ENCODE measurements at regions not wholly inside any gene's neighbourhood (a gene's known extent, or its start where the extent isn't known, plus 50 kb on each side); places are given as distances from the start of the nearest gene placed in this dataset.

DNA sequence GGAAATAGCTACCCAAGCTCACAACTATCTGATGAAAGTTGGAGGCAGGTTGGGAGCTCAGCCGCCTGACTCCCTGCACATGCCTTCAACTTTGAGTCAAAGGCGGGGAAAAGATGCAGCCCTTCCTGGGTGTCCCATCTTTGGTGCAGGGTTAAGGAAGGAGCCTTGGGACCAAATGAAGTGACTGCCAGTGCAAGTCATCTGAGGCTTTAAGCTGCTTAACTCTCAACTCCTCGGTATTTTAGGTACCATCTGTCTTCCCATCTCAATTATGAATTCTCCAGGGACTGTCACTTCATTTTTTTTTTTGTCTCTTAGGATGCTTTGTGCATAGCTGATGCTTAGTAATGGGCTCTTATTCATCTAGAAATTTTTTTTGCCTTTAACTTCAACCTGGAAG lies 408.8 kb upstream of the C2CD4B start:
- no peaks in the 10 kb centered on the region for H3K4me1 ChIP-seq
- H3K4me3 ChIP-seq, result no peak overlapping the region
- intact Hi-C loops (cut with DNase I; ENCODE audit: low total_unique reads), result no loop called here
- H3K36me3 ChIP-seq, result no peaks in the 10 kb centered on the region
- no peaks in the 10 kb centered on the region for H3K9me3 ChIP-seq
- no peak overlapping the region for H3K27ac ChIP-seq
- whole genome bisulfite sequencing, 5 donors, result 85 to 90% (median 89%) methylated on average over 3 of the region's 3 CpGs
- no peak for DNase-seq
- H3K27me3 ChIP-seq (replicated peaks in 1 of 7), result no peaks in the 10 kb centered on the region
- TF ChIP-seq, protein P1, sequence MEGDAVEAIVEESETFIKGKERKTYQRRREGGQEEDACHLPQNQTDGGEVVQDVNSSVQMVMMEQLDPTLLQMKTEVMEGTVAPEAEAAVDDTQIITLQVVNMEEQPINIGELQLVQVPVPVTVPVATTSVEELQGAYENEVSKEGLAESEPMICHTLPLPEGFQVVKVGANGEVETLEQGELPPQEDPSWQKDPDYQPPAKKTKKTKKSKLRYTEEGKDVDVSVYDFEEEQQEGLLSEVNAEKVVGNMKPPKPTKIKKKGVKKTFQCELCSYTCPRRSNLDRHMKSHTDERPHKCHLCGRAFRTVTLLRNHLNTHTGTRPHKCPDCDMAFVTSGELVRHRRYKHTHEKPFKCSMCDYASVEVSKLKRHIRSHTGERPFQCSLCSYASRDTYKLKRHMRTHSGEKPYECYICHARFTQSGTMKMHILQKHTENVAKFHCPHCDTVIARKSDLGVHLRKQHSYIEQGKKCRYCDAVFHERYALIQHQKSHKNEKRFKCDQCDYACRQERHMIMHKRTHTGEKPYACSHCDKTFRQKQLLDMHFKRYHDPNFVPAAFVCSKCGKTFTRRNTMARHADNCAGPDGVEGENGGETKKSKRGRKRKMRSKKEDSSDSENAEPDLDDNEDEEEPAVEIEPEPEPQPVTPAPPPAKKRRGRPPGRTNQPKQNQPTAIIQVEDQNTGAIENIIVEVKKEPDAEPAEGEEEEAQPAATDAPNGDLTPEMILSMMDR (IDR thresholded peaks at IDR 0.05 in 8 of 11, conservative IDR thresholded peaks at IDR 0.05 in 3 of 11), result no peak
- no peak for TF ChIP-seq POLR2AphosphoS5 (IDR thresholded peaks at IDR 0.05)
- TF ChIP-seq POLR2A (IDR thresholded peaks at IDR 0.05), result no peak

DNA sequence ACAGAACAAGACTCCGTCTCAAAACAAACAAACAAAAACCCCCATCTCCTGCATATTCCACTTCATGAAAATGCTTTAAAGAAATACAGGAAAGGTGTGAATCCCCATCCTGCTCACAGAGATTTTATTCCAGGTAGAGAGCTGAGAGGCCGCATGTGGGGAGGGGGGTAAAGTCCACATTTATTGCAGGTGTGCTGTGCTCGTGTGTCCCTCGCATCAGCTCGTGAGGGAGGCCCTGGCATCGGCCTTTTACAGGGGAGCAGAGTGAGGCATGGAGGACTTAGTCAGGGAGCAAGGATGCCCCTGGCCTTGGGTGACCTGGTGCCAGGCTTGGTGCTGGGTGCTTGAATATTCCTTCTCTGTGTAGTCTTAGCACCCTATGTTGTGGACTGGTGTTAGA lies 413.5 kb upstream of the C2CD4B start:
- Histone ChIP-seq H3K27me3 (replicated peaks in 1 of 7) (no peaks in the 10 kb centered on the region), H3K27ac (no peak overlapping the region), H3K4me1 (no peaks in the 10 kb centered on the region), H3K36me3 (no peaks in the 10 kb centered on the region), H3K9me3 (no peaks in the 10 kb centered on the region), H3K4me3 (no peak overlapping the region)
- DNase-seq, result no peak
- 93 to 99% (median 95%) methylated on average over 6 of the region's 6 CpGs for WGBS, 5 donors
- intact Hi-C loops (cut with DNase I; ENCODE audit: low total_unique reads), result no loop called here
- TF ChIP-seq, protein P1 (IDR thresholded peaks at IDR 0.05 in 8 of 11, conservative IDR thresholded peaks at IDR 0.05 in 3 of 11), result no peak
- no peak for TF ChIP-seq POLR2AphosphoS5 (IDR thresholded peaks at IDR 0.05)
- no peak for TF ChIP-seq POLR2A (IDR thresholded peaks at IDR 0.05)

DNA sequence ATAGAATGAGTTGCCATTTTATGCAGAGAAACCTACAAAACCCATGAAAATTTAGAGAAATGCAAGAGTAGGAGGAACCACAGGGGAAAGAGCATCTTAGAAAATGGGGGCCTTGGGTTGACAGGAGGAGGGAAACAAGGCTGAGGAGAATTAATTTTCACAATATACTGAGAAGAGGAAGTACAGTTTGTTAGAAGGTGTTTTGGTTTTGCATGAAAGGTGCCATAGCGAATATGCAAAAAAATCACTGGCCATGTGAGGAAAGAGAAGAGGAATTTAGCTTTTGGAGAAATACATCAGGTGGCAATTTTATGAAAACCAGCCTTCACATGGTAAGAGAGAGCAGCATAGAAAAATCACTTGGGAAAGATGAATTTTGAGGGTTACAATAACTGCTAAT lies 413.9 kb upstream of the C2CD4B start:
- Histone ChIP-seq H3K36me3 (no peaks in the 10 kb centered on the region), H3K27me3 (replicated peaks in 1 of 7) (no peaks in the 10 kb centered on the region), H3K4me1 (no peaks in the 10 kb centered on the region), H3K4me3 (no peak overlapping the region), H3K27ac (no peak overlapping the region), H3K9me3 (no peaks in the 10 kb centered on the region)
- intact Hi-C loops (cut with DNase I; ENCODE audit: low total_unique reads), result no loop called here
- TF ChIP-seq POLR2A (IDR thresholded peaks at IDR 0.05) (no peak), POLR2AphosphoS5 (IDR thresholded peaks at IDR 0.05) (no peak)
- TF ChIP-seq, protein P1 (IDR thresholded peaks at IDR 0.05 in 8 of 11, conservative IDR thresholded peaks at IDR 0.05 in 3 of 11), result no peak
- 51 to 61% (median 55%) methylated on average over 1 of the region's 1 CpG for WGBS, 5 donors
- DNase-seq, result no peak

DNA sequence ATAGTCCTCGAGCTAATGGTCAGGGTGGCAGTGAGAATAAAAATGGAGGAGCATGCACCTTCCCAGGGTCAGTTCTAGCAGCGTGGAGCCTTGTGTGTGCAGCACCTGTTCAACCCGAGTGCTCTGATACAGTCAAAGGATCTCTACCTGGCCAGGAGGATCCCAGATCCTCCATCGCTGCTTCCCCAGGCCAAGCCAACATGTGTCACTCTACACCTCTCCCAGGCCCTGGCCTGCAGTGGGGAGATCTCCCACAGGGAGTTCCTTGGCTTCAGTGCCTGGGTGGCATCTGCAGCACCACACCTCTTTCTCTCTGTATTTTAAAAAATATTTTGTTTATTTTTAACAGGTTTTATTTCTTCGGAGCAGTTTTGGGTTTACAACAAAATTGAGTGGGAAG lies 414.8 kb upstream of the C2CD4B start:
- no peak overlapping the region for H3K4me3 ChIP-seq
- DNase-seq, result no peak
- no peak for TF ChIP-seq POLR2A (IDR thresholded peaks at IDR 0.05)
- TF ChIP-seq POLR2AphosphoS5 (IDR thresholded peaks at IDR 0.05), result no peak
- TF ChIP-seq, protein P1 (IDR thresholded peaks at IDR 0.05 in 8 of 11, conservative IDR thresholded peaks at IDR 0.05 in 3 of 11), result no peak
- H3K9me3 ChIP-seq, result no peaks in the 10 kb centered on the region
- no peaks in the 10 kb centered on the region for H3K4me1 ChIP-seq
- H3K27ac ChIP-seq, result no peak overlapping the region
- WGBS, 5 donors, result 79 to 94% (median 90%) methylated on average over 5 of the region's 5 CpGs
- H3K27me3 ChIP-seq (replicated peaks in 1 of 7), result no peaks in the 10 kb centered on the region
- intact Hi-C loops (cut with DNase I; ENCODE audit: low total_unique reads), result no loop called here
- no peaks in the 10 kb centered on the region for H3K36me3 ChIP-seq
